ENCODE measurements at regions not wholly inside any gene's neighbourhood (a gene's known extent, or its start where the extent isn't known, plus 50 kb on each side); places are given as distances from the start of the nearest gene placed in this dataset.

DNA sequence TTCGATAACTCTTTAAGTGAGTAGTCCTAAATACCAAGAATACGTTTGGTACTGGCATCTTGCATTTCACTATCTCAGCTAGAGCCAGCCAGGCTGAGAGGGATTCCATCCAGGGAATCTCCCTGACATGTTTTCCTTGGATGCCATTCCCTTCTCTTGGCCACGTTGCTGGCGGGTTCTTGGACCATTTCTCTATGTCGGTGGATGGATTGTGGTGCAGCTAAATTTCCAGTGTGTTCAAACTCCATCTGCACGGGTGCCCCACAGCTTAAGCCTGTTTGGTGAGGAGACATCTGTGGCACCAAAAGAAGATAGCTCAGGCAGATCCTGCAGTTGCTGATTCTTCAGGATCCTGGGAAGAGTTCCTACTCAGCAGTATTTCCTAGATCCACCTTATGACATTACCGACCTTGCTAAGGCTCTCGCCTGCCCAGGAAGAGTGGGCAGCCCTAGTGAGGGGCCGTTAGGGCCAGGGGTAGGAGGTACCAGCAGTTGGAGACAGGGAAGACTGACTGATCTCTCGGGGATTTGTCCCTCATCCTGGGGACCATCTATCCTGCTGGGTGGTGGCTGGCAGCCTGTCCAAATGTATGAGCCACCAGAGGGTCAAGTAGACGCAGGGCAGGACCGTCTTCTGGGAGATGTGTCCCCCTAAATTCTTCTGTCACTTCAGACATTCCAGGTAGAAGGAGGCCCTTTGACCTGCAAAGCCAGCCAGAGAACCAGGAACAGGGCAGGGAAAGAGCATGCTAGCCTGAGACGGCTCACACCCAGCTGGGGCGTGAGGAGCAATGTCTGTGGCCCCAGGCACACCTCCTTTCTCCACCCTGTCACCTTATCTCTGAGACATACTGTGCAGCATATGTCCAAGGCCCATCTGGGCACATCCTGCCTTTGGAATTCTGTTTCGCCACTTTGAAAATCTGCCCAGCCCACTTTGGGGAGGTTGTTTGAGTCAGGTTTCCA, 72.6 kb upstream of the CAPRIN2 start:
- no peak for DNase-seq

DNA sequence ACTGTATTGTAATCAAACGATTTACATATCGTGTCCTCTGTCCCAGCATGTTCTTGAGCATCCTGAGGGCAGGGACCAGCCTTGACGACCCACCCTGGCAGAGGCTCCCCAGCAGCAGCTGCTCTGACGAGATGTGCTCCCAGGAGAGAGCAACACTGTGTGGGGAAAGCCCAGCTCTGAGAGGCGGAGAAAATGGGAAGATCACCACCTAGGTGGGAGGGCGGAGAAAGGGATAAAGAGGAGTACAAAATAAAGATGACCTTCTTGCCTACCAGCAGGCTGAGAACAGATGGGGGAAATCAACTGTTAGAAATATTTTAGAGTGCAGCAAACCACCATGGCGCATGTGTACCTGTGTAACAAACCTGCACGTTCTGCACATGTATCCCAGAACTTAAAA, 71.5 kb upstream of the CAPRIN2 start:
- no peak for DNase-seq

GRCh38 chr12:30825341-30825740, 70.6 kb upstream of the CAPRIN2 start:
- no peak for DNase-seq

GRCh38 chr12:30824311-30824710, 69.6 kb upstream of the CAPRIN2 start:
- DNase-seq, result no peak

GRCh38 chr12:30823764-30824163, 69.0 kb upstream of the CAPRIN2 start:
- DNase-seq, result no peak

DNA sequence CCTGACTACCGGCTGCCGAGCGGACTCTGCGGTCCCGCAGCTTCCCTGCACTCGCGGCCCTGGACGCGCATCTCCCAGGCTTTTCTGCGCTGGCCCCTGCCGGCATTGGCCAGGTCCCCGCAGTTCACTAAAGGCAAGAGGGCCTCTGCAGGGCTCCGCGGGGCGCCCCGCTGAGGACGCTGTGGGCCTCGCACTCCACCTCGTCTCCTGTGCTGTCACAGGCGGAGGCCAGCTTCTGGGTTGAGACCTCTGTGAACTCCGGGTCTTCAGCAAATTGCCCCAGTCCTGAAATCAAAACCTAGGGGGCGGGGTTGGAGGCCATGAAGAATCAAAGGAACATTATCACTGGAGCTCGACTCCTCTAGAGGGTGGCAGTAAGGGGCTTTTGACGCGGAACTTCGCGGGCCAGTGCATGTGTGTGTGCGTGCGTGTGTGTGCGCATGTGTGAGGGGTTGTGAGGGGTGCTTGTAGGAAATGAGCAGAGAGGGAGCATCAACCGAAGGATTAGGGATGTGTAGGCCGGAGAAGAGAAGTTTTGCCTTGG, 68.5 kb upstream of the CAPRIN2 start:
- no peak for DNase-seq

GRCh38 chr12:30822385-30823155, 67.8 kb upstream of the CAPRIN2 start:
- DNase-seq, result peak; percentile 6

DNA sequence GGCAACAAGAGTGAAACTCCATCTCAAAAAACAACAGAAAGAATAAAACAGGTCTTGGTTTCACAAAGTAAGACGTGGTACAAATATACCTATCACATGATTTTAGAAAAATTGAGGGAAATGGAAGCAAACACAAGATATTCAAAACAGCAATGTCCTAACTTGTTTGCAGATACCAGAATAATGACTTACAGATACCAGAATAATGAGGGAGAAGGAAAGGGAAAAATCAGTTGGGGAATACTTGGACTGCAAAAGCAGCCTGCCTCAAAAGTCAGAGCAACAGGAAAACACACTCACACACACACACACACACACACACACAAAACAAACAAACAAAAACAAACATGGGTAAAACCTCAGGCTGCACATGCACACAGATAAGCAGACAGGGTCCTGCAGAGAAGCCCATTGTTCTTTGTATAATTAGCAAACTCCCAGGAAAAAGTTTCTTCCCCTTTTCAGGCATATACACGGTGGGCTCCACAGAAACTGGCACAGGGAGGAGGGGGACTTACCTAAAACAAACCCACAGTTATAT, 65.7 kb upstream of the CAPRIN2 start:
- DNase-seq, result no peak

DNA sequence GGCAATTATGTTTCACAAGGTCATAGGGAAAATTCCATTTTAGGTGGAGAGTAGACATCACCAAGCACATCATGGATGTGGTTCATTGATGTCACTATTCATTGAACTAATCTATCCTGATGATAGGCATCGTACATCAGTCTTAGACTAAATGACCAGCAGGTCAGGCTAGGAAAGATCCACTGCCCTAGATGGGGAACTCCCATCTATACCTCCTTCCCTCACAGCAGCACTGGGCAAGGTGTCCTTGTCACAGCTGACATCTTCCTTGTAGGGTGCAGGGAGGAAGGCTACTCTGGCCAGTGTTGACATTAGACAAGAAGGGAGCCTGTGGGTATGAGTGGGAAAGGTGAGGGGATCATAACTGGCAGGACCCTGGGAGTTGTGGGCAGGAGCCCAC, 63.8 kb upstream of the CAPRIN2 start:
- DNase-seq, result no peak

DNA sequence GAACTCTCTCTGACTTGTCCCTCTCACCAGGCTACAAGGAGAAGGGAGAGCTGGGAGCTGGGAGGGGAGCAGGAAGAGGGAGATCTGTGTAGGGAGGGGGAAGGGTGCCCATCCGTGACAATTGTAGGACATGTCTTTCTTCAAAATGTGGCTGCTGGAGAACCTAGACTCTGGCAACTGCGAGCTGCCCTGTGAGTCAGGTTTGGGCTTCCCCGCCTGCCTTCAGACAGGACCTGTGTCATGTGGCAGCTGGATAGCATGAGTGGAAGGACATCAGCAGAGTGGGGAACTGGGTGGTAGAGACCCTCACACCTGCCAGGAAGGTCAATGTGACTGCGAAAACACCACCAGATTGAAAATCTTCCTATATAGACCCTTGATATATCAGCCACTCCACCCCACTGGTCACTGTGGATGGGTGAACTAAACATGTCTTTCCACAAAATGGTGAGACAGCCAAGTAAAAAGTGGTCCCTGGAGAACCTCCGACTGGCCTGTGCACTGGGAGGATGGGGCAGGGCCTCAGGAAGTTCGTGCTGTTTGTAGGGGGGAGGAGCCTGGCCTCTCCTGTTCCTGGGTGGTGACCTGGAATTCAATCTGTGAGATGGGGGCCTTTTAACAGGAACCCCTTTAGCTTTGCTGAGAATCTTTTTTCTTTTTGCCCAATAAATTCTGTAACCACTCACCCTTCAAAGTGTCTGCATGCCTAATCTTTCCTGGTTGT, 62.2 kb upstream of the CAPRIN2 start:
- DNase-seq, result no peak

DNA sequence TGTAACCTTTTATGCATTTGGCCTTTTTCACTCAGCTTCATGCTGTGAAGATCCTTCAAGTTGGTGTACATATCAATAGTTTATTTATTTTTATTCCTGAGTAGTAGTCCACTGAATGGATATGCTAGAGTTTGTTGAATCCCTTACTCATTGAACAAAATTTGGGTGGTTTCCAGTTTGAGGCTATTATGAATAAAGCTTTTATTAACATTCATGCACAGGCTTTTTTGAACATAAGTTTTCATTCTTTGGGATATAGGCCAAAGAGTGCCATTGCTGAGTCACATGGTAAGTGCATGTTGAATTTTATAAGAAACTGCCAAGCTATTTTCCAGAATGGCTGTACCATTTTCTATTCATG, 59.5 kb upstream of the CAPRIN2 start:
- no peak for DNase-seq

GRCh38 chr12:30813525-30814294, 59.0 kb upstream of the CAPRIN2 start:
- no peak for DNase-seq

GRCh38 chr12:30811966-30812365, 57.2 kb upstream of the CAPRIN2 start:
- no peak for DNase-seq

DNA sequence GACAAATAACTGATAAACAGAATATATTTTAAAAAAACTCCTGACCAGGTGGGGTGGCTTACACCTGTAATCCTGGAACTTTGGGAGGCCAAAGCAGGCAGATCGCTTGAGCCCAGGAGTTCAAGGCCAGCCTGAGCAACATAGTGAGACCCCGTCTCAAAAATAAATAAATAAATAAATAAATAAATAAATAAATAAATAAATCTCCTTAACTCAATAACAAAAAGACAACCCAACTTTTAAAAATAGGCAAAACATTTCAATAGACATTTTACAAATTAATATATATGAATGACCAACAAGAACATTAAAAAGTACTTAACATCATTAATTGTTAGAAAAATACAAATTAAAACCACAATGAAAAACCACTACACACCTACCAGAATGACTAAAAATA, 56.2 kb upstream of the CAPRIN2 start:
- DNase-seq, result no peak

- DNase-seq, result no peak
These were observed 52.9 kb upstream of the CAPRIN2 start for GRCh38 chr12:30807695-30808034.

- DNase-seq, result peak; percentile 51
These were observed 52.4 kb upstream of the CAPRIN2 start for GRCh38 chr12:30806989-30807694.

DNA sequence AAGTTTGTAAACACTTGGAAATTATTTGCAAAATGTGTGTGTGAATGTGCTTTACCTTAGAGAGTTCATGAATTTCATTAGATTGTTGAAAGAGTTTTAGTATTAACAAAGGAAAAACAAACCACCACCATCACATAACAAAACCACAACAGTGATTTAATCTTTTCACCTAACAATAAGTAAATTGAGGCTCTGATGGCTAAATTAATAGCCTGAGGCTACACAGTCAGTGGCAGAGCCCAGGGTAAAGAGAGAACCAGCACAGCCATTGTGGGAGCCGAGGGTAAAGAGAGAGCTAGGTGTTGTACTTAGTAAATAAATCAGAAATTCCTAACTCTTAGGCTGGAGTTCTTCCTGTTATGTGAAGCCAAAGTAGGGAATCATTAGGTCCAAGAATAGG, 51.2 kb upstream of the CAPRIN2 start:
- DNase-seq, result no peak

Data from NCI-H526 treated with DMSO at 0.1 percent for 48 hours (cell line).